Spleen (tissue), 7 donors: ENCODE measurements at regions not wholly inside any gene's neighbourhood (a gene's known extent, or its start where the extent isn't known, plus 50 kb on each side); places are given as distances from the start of the nearest gene placed in this dataset.

Experiments
- POLR2AphosphoS5 ChIP-seq, 3 donors: sonication (generic); formaldehyde crosslinking; IDR thresholded peaks; one replicate each; pipeline ENCODE4 v1.5.1; 2017; ENCODE audit warnings: antibody characterized with exemption in 3 of 3
- TF ChIP-seq, protein P1 (sequence below), 11 experiments: fragments of 200-600 bp in 7 of 11; fragments of 450-650 bp in 4 of 11; sonication (generic) in 4 of 11; IDR thresholded peaks in 8 of 11; conservative IDR thresholded peaks in 3 of 11; 1 replicate in 7 of 11; 2 replicates in 4 of 11; pipeline versions ENCODE4 v1.4.0 to v1.8.0; 2016 to 2021; ENCODE audit warnings: antibody characterized with exemption in 11 of 11, inconsistent platforms in 4 of 11, mild to moderate bottlenecking in 1 of 11
- donor health status: DM: no; HTN: no; CAD: no; lungs with moderate emphysema.
- donor health status: DM: no; HTN: no; CAD: no.
- donor health status: DM: no; HTN: no; CAD: no.

DNA sequence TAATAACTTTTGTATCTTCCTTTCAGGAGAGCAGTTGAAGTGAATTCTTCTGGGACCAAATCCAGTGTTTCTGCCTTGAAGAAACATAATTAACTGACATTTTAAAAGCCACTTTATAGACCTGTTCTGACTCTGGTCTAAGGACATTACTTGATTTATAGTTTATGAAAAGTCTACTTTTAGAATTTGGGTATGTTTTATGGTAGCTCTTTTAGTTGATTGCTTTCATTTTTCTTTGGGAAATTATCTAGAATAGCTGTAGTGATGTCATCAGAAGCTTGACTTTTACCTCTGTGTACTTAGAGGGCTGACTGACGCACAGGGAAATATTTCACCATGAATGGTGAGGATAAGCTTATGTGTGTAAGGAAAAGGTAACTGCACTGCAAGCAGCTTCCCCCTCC lies 131.8 kb upstream of the LIMCH1 start:
- TF ChIP-seq, protein P1, sequence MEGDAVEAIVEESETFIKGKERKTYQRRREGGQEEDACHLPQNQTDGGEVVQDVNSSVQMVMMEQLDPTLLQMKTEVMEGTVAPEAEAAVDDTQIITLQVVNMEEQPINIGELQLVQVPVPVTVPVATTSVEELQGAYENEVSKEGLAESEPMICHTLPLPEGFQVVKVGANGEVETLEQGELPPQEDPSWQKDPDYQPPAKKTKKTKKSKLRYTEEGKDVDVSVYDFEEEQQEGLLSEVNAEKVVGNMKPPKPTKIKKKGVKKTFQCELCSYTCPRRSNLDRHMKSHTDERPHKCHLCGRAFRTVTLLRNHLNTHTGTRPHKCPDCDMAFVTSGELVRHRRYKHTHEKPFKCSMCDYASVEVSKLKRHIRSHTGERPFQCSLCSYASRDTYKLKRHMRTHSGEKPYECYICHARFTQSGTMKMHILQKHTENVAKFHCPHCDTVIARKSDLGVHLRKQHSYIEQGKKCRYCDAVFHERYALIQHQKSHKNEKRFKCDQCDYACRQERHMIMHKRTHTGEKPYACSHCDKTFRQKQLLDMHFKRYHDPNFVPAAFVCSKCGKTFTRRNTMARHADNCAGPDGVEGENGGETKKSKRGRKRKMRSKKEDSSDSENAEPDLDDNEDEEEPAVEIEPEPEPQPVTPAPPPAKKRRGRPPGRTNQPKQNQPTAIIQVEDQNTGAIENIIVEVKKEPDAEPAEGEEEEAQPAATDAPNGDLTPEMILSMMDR (IDR thresholded peaks at IDR 0.05 in 8 of 11, conservative IDR thresholded peaks at IDR 0.05 in 3 of 11), result no peak
- TF ChIP-seq POLR2AphosphoS5 (IDR thresholded peaks at IDR 0.05), result no peak
